HCT116 (cell line): ENCODE measurements at regions not wholly inside any gene's neighbourhood (a gene's known extent, or its start where the extent isn't known, plus 50 kb on each side); places are given as distances from the start of the nearest gene placed in this dataset.

ENCODE experiments used
- ATAC-seq: fragments of 200-7000 bp; cut with Tn5 transposase; 2 replicates; pipeline ENCODE4 v1.9.1; 2020; ENCODE audit warnings: mild to moderate bottlenecking, moderate library complexity
- BruUV-seq: library from RNA; stranded (reverse); fragments of 400-500 nt; replicated peaks from 2 replicates; lab custom pipeline; 2021; lab: Mats Ljungman, UMichigan
- CTCF ChIA-PET: fragments of 300-600 bp; sonication (Branson Sonifier 250); formaldehyde crosslinking; loops from one replicate; lab custom pipeline; 2021; ENCODE audit warnings: antibody characterized with exemption; lab: Charles Lee
- POLR2A ChIA-PET: fragments of 300-600, 350-600 bp; sonication (Branson Sonifier 250); formaldehyde crosslinking; loops from one replicate; lab custom pipeline; 2021; ENCODE audit warnings: antibody characterized with exemption; lab: Charles Lee
- RAD21 ChIA-PET, 2 experiments: fragments of 300-600 bp; sonication (Branson Sonifier 250); formaldehyde crosslinking; loops; one replicate each; lab custom pipeline; 2023; ENCODE audit warnings: low total read pairs in 2 of 2; ENCODE audit not compliant: uncharacterized antibody in 2 of 2, unreplicated experiment in 2 of 2, low non-redundant PET in 1 of 2; lab: Charles Lee
- DNase-seq: peaks from one replicate; pipeline ENCODE4 v3.0.0-alpha.2; 2010; ENCODE audit warnings: low read depth, low spot score
- H2AFZ ChIP-seq: fragments of 200-600 bp; shearing (Covaris generic), sonication (generic); 2 replicates; pipeline ENCODE4 v1.6.1; 2017; ENCODE audit warnings: low read depth, mixed run types, mixed read lengths, antibody characterized with exemption, low read length; ENCODE audit not compliant: poor library complexity, severe bottlenecking
- H3K27ac ChIP-seq: 2 replicates; pipeline ENCODE4 v1.5.1; 2012; ENCODE audit warnings: low read depth, low read length
- H3K27me3 ChIP-seq: fragments of 200-600 bp; sonication (generic); 2 replicates; pipeline ENCODE4 v1.6.1; 2016; ENCODE audit warnings: mixed run types, low read length, mixed read lengths; ENCODE audit not compliant: insufficient read depth
- H3K36me3 ChIP-seq, 2 experiments: fragments of 200-500 bp in 1 of 2; fragments of 200-600 bp in 1 of 2; sonication (Bioruptor generic) in 1 of 2; sonication (generic) in 1 of 2; 2 replicates each; pipeline versions ENCODE4 v1.5.1 to v1.6.1; 2014 to 2016; ENCODE audit warnings: low read length in 2 of 2, inconsistent platforms in 1 of 2, mixed read lengths in 1 of 2, mixed run types in 1 of 2; ENCODE audit not compliant: insufficient read depth in 2 of 2, control insufficient read depth in 1 of 2
- H3K4me1 ChIP-seq, 2 experiments: fragments of 200-600 bp in 1 of 2; sonication (generic) in 1 of 2; 2 replicates each; pipeline versions ENCODE4 v1.5.1 to v1.6.1; 2012 to 2017; ENCODE audit warnings: low read length in 2 of 2, inconsistent platforms in 1 of 2, mild to moderate bottlenecking in 1 of 2, mixed read lengths in 1 of 2, mixed run types in 1 of 2, moderate library complexity in 1 of 2; ENCODE audit not compliant: insufficient read depth in 2 of 2, control insufficient read depth in 1 of 2
- H3K4me2 ChIP-seq: fragments of 200-600 bp; sonication (generic); 2 replicates; pipeline ENCODE4 v1.6.1; 2017; ENCODE audit warnings: mixed run types, low read length, mixed read lengths
- H3K4me3 ChIP-seq, 2 experiments: fragments of 200-600 bp in 1 of 2; sonication (generic) in 1 of 2; replicated peaks in 1 of 2; 2 replicates each; pipeline ENCODE4 v1.5.1; 2011 to 2016; ENCODE audit warnings: low read length in 2 of 2, control low read depth in 1 of 2, low read depth in 1 of 2, mild to moderate bottlenecking in 1 of 2, mixed read lengths in 1 of 2, mixed run types in 1 of 2
- H3K79me2 ChIP-seq: fragments of 200-600 bp; sonication (generic); 2 replicates; pipeline ENCODE4 v1.6.1; 2017; ENCODE audit warnings: mild to moderate bottlenecking, mixed run types, low read length, moderate library complexity, mixed read lengths; ENCODE audit not compliant: insufficient read depth
- H3K9ac ChIP-seq: fragments of 200-600 bp; sonication (generic); 2 replicates; pipeline ENCODE4 v1.6.1; 2016; ENCODE audit warnings: low read length, mixed read lengths
- H3K9me2 ChIP-seq: fragments of 200-600 bp; sonication (generic), shearing (Covaris generic); 2 replicates; pipeline ENCODE4 v1.6.1; 2017; ENCODE audit warnings: mixed run types, mild to moderate bottlenecking, moderate library complexity; ENCODE audit not compliant: insufficient read depth
- H3K9me3 ChIP-seq, 2 experiments: fragments of 200-500 bp in 1 of 2; fragments of 200-600 bp in 1 of 2; sonication (Bioruptor generic) in 1 of 2; sonication (generic) in 1 of 2; 2 replicates each; pipeline ENCODE4 v1.6.1; 2014 to 2017; ENCODE audit warnings: low read length in 2 of 2, mixed read lengths in 2 of 2, inconsistent platforms in 1 of 2, low read depth in 1 of 2, mild to moderate bottlenecking in 1 of 2, mixed run types in 1 of 2, moderate library complexity in 1 of 2; ENCODE audit not compliant: control insufficient read depth in 1 of 2, insufficient read depth in 1 of 2
- H4K20me1 ChIP-seq: fragments of 200-600 bp; sonication (generic), shearing (Covaris generic); 2 replicates; pipeline ENCODE4 v1.6.1; 2017; ENCODE audit warnings: mixed run types, mild to moderate bottlenecking, moderate library complexity; ENCODE audit not compliant: insufficient read depth
- ATF3 ChIP-seq: IDR thresholded peaks from 2 replicates; pipeline ENCODE4 v1.6.1; 2012
- CBX3 ChIP-seq: IDR thresholded peaks from 2 replicates; pipeline ENCODE4 v1.6.1; 2012; ENCODE audit warnings: low read depth
- CEBPB ChIP-seq: IDR thresholded peaks from 2 replicates; pipeline ENCODE4 v1.6.1; 2012; ENCODE audit warnings: low read depth
- CTCF ChIP-seq, 3 experiments: fragments of 200-600 bp in 1 of 3; sonication (generic) in 1 of 3; IDR thresholded peaks in 2 of 3; conservative IDR thresholded peaks in 1 of 3; 2 replicates each; pipeline ENCODE4 v1.5.1; 2012 to 2017; ENCODE audit warnings: low read depth in 2 of 3, low read length in 2 of 3, antibody characterized with exemption in 1 of 3, borderline replicate concordance in 1 of 3, control low read depth in 1 of 3, mild to moderate bottlenecking in 1 of 3, mixed read lengths in 1 of 3, mixed run types in 1 of 3, moderate library complexity in 1 of 3; ENCODE audit not compliant: insufficient read depth in 1 of 3
- EGR1 ChIP-seq: IDR thresholded peaks from 2 replicates; pipeline ENCODE4 v1.6.1; 2012; ENCODE audit warnings: low read depth
- EZH2 ChIP-seq: fragments of 200-600 bp; sonication (generic); IDR thresholded peaks from 2 replicates; pipeline ENCODE4 v1.6.1; 2017; ENCODE audit warnings: antibody characterized with exemption, mixed run types
- EZH2phosphoT487 ChIP-seq: fragments of 200-600 bp; IDR thresholded peaks from 2 replicates; pipeline ENCODE4 v1.6.1; 2018; ENCODE audit warnings: antibody characterized with exemption, borderline replicate concordance
- FOSL1 ChIP-seq: IDR thresholded peaks from 2 replicates; pipeline ENCODE4 v1.6.1; 2012; ENCODE audit warnings: low read depth
- JUND ChIP-seq: IDR thresholded peaks from 2 replicates; pipeline ENCODE4 v1.6.1; 2012
- MAX ChIP-seq: IDR thresholded peaks from 2 replicates; pipeline ENCODE4 v1.6.1; 2012
- POLR2A ChIP-seq: IDR thresholded peaks from 2 replicates; pipeline ENCODE4 v1.7.0; 2011; ENCODE audit warnings: borderline replicate concordance; ENCODE audit not compliant: insufficient read depth, insufficient read length; ENCODE audit errors: extremely low read depth
- RAD21 ChIP-seq: IDR thresholded peaks from 2 replicates; pipeline ENCODE4 v1.6.1; 2012; ENCODE audit warnings: low read depth, mild to moderate bottlenecking
- REST ChIP-seq: IDR thresholded peaks from 2 replicates; pipeline ENCODE4 v1.6.1; 2012; ENCODE audit warnings: low read depth
- SP1 ChIP-seq: IDR thresholded peaks from 2 replicates; pipeline ENCODE4 v1.6.1; 2012; ENCODE audit warnings: low read depth
- TCF7L2 ChIP-seq: IDR thresholded peaks from 2 replicates; pipeline ENCODE4 v1.7.0; 2011; ENCODE audit warnings: borderline replicate concordance, inconsistent platforms; ENCODE audit not compliant: insufficient read depth, insufficient read length; ENCODE audit errors: extremely low read depth
- YY1 ChIP-seq: IDR thresholded peaks from 2 replicates; pipeline ENCODE4 v1.6.1; 2011; ENCODE audit warnings: low read length, low read depth, moderate library complexity, mild to moderate bottlenecking; ENCODE audit not compliant: insufficient replicate concordance; ENCODE audit errors: extremely low read depth
- ZFX ChIP-seq: fragments of 450-650 bp; IDR thresholded peaks from 2 replicates; pipeline ENCODE4 v1.6.1; 2017
- ZNF274 ChIP-seq: fragments of 200-500 bp; sonication (Bioruptor generic); IDR thresholded peaks from 2 replicates; pipeline ENCODE4 v1.6.1; 2014; ENCODE audit warnings: mild to moderate bottlenecking, low read depth, low read length, inconsistent platforms
- intact Hi-C: fragments of 100-400 bp; cut with micrococcal nuclease; formaldehyde crosslinking; loops from 2 replicates; pipeline ENCODE4 v1.10.0; 2022

GRCh38 chr15:25554640-25555039 lies 115.8 kb upstream of the UBE3A start:
- peaks cover 0 to 26% of the 10 kb centered on the region in 2 experiments; a peak in 2 of 4 replicates for H3K9me3 ChIP-seq
- no peaks in the 10 kb centered on the region for H3K79me2 ChIP-seq
- no peaks in the 10 kb centered on the region for H3K27me3 ChIP-seq
- H3K4me2 ChIP-seq, result no peak overlapping the region
- TF ChIP-seq POLR2A (no peak), TCF7L2 (no peak), ATF3 (no peak), SP1 (no peak), ZFX (no peak), CTCF (IDR thresholded peaks at IDR 0.05 in 2 of 3, conservative IDR thresholded peaks at IDR 0.05 in 1 of 3; ENCODE audit: borderline replicate concordance in 1 of 3, insufficient read depth in 1 of 3, low read depth in 2 of 3, low read length in 2 of 3) (no peak), EZH2phosphoT487 (no peak), MAX (no peak), RAD21 (no peak), JUND (no peak), EGR1 (no peak), ZNF274 (no peak), CBX3 (no peak), FOSL1 (no peak), REST (no peak), CEBPB (no peak), YY1 (no peak), EZH2 (no peak)
- H3K4me3 ChIP-seq, result no peak overlapping the region
- DNase-seq (no peak), ATAC-seq (no peak)
- H3K4me1 ChIP-seq, result no peaks in the 10 kb centered on the region
- POLR2A ChIA-PET, result no interaction called here
- no peak overlapping the region for H3K27ac ChIP-seq
- CTCF ChIA-PET, result no interaction called here
- H3K36me3 ChIP-seq, result no peaks in the 10 kb centered on the region
- H2AFZ ChIP-seq, result no peak overlapping the region
- BruUV-seq, result no TSS peak
- no peaks in the 10 kb centered on the region for H3K9me2 ChIP-seq
- RAD21 ChIA-PET, result no interaction called here
- intact Hi-C loops, result no loop called here
- no peak overlapping the region for H3K9ac ChIP-seq
- H4K20me1 ChIP-seq, result no peaks in the 10 kb centered on the region
